T47D (cell line): ENCODE measurements at regions not wholly inside any gene's neighbourhood (a gene's known extent, or its start where the extent isn't known, plus 50 kb on each side); places are given as distances from the start of the nearest gene placed in this dataset.

Experiments
- DNase-seq, 2 experiments: peaks; one replicate each; pipeline versions ENCODE4 v3.0.0 to v3.0.0-alpha.2; 2011 to 2012; ENCODE audit warnings: low read depth in 1 of 2, low spot score in 1 of 2
- JUND ChIP-seq: IDR thresholded peaks from 2 replicates; pipeline ENCODE4 v1.6.1; 2012; ENCODE audit warnings: low read depth
- in situ Hi-C: cut with HindIII; loops from 2 replicates; pipeline ENCODE4 v1.10.0; 2016; ENCODE audit warnings: low sequenced_read_pairs, low pct_unique_long_range_greater_than_20kb

DNA sequence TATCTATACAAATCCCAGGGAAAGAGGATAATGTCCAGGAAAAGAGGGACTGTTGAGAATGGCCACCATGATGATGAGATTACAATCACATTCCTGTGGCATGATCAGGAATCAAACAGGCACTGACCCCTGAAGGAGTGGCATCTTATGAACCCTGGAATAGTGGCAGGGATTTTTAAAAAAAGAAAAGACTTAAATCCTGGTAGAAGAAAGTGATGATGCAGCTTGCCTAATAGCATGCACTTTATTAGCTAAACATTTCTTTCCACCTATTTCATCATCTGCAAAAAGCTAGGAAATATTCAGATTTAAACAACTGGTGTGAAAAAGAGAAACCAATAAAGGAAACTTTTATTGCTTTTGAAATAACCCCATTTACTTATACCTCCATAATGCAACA lies 87.2 kb upstream of the FSHR start:
- no peak for TF ChIP-seq JUND
- no peak for DNase-seq
- in situ Hi-C loops: no loop called here

DNA sequence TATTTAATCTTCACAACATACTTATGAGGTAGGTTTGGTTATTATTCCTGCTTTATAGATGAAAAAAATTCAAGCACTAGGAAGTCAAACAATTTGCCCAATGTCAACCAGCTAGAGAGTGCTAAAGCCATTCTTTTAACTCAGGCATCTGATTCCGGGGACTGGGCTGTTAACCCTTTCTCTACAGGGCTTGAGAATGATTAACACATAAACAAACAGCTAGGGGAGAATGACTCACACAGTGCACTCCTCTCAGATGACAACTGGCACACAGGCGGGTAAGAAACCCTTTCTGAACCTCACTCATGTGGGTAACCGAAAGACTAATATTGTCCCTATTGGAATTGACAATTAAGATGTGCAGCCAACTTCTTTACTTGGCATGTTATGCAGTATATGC lies 86.3 kb upstream of the FSHR start:
- in situ Hi-C loops: no loop called here
- DNase-seq: no peak

DNA sequence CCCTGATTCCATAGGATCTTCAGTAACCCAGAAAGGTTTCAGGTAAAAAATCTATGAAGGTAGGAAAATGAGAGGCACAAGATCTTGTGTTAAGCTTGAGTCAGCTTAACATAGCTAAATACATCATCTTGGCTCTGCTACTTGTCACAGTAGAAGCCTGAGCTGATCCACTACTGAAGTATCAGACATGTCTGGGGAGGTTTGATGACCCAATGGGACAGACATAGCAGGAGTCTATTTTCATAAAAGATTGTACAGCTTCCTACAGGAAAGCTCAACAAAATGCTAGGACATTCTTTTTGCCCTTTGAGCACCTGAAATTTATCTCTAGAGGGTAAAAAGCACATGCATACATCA lies 84.3 kb upstream of the FSHR start:
- DNase-seq: no peak
- TF ChIP-seq JUND: no peak
- in situ Hi-C loops: no loop called here

More for the DNA sequence above, 86.3 kb upstream of the FSHR start:
- TF ChIP-seq JUND: no peak

DNA sequence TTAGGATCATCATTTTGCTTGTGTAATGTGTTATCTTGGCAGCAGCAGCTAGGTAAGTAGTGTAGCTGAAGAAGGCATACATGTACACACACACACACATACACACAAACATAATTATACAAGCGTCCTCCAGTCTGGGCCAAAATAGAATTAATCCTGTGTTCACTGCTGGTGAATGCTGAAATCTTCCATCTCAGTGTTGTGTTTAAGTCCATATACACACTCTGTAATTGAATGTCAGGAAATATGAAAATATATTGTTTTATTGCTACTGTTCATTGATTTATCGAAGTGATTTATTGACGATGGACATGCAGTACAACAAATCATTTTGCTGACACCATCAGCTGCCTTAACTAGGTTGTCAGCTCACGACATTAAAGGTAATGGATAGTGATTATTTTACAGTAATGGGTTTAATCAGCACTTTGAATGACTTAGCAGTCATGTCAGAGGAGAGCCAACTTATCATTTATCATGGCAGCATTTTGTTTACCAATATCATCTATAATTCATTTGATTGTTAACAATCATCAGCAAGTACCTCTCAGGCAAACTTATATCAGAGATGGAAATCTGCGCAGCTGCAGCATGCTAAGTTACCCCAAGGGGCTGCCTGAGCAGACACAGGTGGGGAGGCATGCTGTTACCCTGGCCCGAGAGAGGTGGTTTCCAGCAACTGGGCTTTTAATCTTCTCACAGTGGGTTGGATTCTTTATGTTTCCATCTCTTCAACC lies 83.7 kb upstream of the FSHR start:
- TF ChIP-seq JUND: no peak
- in situ Hi-C loops: no loop called here
- no peak for DNase-seq

DNA sequence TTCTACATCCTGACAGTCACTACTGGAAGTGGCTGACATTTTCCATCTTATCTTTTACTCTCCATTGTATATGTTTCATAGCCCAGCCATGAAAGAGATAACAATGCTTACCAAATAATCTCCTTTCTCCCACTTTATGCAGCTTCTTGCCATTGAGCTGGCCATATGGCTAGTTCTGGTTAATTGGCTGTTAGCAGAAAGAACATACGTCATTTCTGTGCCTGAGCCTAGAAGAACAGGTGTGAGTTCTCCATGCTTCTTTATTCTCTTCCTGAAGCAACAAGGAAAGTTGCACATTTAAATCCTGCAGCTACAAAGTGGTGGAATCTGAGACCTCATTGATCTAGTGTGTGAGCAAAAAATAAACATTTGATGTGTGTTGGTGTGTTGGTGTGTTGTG lies 82.0 kb upstream of the FSHR start:
- TF ChIP-seq JUND: no peak
- DNase-seq: no peak
- in situ Hi-C loops: no loop called here

DNA sequence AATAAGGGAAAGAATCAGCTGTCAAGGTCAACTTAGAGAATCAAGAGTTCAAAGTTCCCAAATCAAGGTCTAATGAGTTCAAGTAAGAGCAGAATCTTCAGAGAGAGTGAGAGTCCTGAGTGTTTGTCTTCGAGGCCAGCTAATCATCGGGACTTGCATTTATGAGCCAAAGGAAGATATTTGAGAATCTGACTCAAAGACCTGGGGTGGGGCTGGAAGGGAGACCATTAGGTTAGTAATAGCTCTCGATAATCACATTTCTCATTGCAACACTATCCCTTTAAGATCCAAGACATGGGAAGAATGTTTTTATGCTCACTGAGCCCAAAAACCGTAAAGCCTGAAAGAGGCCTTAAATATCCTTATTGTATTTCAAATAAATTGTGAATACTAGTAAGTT lies 72.0 kb upstream of the FSHR start:
- in situ Hi-C loops: no loop called here
- DNase-seq: no peak
- no peak for TF ChIP-seq JUND

DNA sequence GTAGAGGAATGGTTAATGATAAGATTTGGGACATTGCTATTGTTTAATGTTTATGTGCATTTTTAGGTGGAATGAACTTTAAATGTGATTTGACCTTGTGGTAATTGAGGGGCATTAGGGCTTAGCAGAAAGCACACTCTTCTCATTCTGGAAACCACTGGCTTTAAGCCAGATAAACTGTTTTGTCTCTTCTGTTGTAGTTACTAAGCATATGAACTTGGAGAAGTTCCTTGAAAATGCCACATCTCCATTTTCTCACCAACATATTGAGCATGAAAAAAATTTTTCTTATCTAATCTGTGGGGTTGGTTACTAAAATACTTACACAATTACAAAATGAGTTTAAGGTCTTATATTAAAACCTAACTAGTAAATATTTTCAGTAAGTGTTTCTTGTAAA lies 70.8 kb upstream of the FSHR start:
- TF ChIP-seq JUND: no peak
- in situ Hi-C loops: no loop called here
- no peak for DNase-seq

DNA sequence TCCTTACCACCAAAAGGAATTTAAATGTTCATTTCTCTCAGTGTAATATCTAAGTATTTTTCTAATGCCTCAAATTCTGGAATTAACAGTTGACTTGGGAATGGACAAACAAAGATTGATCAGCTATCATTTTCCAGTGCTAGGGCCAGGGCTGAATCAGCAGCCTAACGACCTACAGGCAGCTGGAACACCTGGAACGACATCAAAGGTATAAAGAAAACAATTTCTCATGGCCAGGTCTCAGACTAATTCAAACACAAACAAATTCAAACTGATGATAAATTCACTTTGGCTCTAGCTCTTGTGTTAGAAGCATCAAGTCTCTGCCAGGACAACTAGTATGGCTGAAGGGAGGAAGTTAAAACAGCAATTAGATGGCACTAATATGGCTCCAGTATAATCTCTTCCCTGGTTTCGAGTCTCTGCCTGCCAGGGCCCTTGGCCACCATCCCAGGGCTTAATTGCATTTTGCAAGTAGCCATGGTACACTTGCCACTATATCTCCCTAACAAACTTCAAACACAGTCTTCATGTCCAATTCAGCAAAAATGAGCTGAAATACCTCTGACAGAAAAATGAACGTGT lies 70.2 kb upstream of the FSHR start:
- no peak for DNase-seq
- in situ Hi-C loops: no loop called here
- no peak for TF ChIP-seq JUND

DNA sequence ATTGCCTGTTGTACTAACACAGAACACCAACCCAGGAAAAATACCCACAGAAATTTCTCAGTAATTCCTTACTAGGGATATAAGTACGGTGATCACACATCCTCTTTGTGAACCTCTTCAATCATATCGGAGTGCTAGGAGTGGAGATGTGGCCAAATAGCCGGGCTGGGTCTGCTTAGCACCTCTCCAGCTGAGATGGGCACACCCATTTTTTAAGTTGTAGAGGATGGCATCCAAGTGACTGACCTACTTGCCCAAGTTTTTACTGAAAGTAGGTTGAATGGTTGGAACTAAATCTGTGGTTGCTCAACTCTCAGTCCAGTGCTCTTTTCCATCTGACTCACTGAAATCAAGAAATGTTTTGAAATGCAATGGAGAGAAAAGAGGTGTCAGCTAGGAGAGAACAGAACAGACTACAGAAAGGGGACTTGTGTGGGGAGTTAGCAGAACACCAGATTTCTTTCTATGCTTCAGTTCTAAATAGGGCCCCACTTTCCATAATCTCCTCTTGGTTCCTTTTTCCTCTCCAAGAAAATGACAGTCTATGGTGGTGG lies 68.7 kb upstream of the FSHR start:
- in situ Hi-C loops: no loop called here
- DNase-seq: no peak
- TF ChIP-seq JUND: no peak

DNA sequence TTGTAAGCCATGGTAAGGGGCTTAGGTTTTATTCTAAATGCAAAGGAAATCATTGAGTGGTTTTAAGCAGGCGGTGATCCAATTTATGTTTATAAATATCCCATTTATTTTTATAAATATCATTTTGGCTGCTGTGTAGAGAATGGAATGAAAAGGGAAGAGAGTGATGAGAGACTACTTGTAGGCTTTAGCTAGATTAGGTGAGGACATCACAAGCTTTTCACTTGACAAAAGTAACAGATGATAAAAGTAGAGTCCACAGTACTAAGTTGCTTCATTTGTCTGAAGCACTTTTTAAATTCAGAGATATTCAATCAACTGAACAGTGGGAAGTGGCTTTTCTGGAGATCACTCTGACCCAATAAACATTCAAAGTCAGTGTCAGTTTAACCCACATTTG lies 65.4 kb upstream of the FSHR start:
- in situ Hi-C loops: no loop called here
- no peak for DNase-seq
- TF ChIP-seq JUND: no peak

DNA sequence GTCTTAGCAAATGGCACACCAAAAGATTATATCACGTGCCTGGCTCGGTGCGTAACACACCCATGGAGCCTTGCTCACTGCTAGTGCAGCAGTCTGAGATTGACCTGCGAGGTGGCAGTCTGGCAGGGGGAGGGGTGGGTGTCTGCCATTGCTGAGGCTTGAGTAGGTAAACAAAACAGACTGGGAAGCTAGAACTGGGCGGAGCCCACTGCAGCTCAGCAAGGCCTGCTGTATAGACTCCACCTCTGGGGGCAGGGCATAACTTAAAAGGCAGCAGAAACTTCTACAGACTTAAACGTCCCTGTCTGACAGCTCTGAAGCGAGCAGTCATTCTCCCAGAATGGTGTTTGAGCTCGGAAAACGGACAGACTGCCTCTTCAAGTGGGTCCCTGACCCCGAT lies 55.9 kb upstream of the FSHR start:
- in situ Hi-C loops: no loop called here
- TF ChIP-seq JUND: no peak
- DNase-seq: peak in 1 of 2 experiments; percentile 1

DNA sequence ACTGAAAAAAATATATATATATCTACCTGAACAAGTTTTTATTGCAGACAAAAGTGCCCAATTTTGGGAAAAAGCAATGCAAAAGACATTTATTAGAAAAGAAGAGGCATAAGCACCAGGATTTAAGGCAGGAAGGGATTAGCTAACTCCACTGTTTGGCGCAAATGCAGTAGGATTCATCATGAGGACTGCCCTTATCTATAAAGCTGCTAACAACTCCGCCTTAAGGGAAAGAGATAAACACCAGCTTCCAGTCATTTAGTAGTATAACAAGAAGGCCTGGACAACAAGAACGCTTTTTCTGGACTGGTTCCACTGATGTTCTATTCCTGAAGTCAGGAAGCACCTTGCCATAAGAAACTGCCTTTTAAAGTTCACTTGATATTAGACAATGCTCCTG lies 52.9 kb upstream of the FSHR start:
- no peak for TF ChIP-seq JUND
- in situ Hi-C loops: no loop called here
- DNase-seq: no peak
